Left lung (tissue), 4 donors: ENCODE measurements at regions not wholly inside any gene's neighbourhood (a gene's known extent, or its start where the extent isn't known, plus 50 kb on each side); places are given as distances from the start of the nearest gene placed in this dataset.

Source experiments
- ATAC-seq: fragments of 200-7000 bp; cut with Tn5 transposase; one replicate; pipeline ENCODE4 v1.9.1; 2020; ENCODE audit warnings: moderate library complexity
- DNase-seq, 4 donors: peaks; one replicate each; pipeline ENCODE4 v3.0.0-alpha.2; 2013 to 2020
- H3K27ac ChIP-seq, 2 donors: fragments of 200-600 bp; sonication (generic) in 1 of 2; one replicate each; pipeline versions ENCODE4 v1.5.0 to v1.8.0; 2020 to 2021
- H3K27me3 ChIP-seq, 2 donors: fragments of 200-600 bp; sonication (generic) in 1 of 2; one replicate each; pipeline versions ENCODE4 v1.5.0 to v1.8.0; 2020 to 2021
- H3K36me3 ChIP-seq, 2 donors: fragments of 200-600 bp; sonication (generic) in 1 of 2; one replicate each; pipeline versions ENCODE4 v1.5.0 to v1.8.0; 2020 to 2021
- H3K4me1 ChIP-seq, 2 donors: fragments of 200-600 bp; one replicate each; pipeline ENCODE4 v1.8.0; 2021
- H3K4me3 ChIP-seq, 2 donors: fragments of 200-600 bp; sonication (generic) in 1 of 2; one replicate each; pipeline versions ENCODE4 v1.5.0 to v1.8.0; 2020 to 2021; ENCODE audit warnings: mild to moderate bottlenecking in 1 of 2
- H3K9me3 ChIP-seq, 2 donors: fragments of 200-600 bp; sonication (generic) in 1 of 2; one replicate each; pipeline versions ENCODE4 v1.5.0 to v1.8.0; 2020 to 2021
- CTCF ChIP-seq, 2 donors: fragments of 200-600 bp; sonication (generic) in 1 of 2; IDR thresholded peaks; one replicate each; pipeline versions ENCODE4 v1.5.0 to v1.8.0; 2021; ENCODE audit warnings: antibody characterized with exemption in 2 of 2
- intact Hi-C, 2 donors: fragments of 100-400 bp; cut with DNase I; formaldehyde crosslinking; loops; one replicate each; pipeline versions ENCODE4 v1.11.2 to v1.14.2; 2022
- donor health status: DM: no; HTN: yes; CAD: no.
- donor health status: DM: no; HTN: no; CAD: no.

GRCh38 chr7:63024446-63024845, 974.2 kb upstream of the ZNF722 start:
- DNase-seq (no peak), ATAC-seq (no peak)
- Histone ChIP-seq H3K9me3 (peaks cover 0 to 60% of the 10 kb centered on the region in 2 donors), H3K4me1 (no peaks in the 10 kb centered on the region), H3K27me3 (no peaks in the 10 kb centered on the region), H3K27ac (no peak overlapping the region), H3K36me3 (no peaks in the 10 kb centered on the region), H3K4me3 (no peak overlapping the region)
- no peak for TF ChIP-seq CTCF (IDR thresholded peaks at IDR 0.05)
- intact Hi-C loops, result no loop called here

GRCh38 chr7:63025815-63026214, 972.8 kb upstream of the ZNF722 start:
- Histone ChIP-seq H3K4me3 (no peak overlapping the region), H3K4me1 (no peaks in the 10 kb centered on the region), H3K36me3 (no peaks in the 10 kb centered on the region), H3K27me3 (no peaks in the 10 kb centered on the region), H3K27ac (no peak overlapping the region), H3K9me3 (peaks cover 0 to 71% of the 10 kb centered on the region in 2 donors)
- no peak for DNase-seq
- intact Hi-C loops, result no loop called here
- no peak for ATAC-seq
- TF ChIP-seq CTCF (IDR thresholded peaks at IDR 0.05), result no peak

- ATAC-seq, result no peak
- H3K9me3 ChIP-seq, result peaks cover 0 to 82% of the 10 kb centered on the region in 2 donors
- no peak overlapping the region for H3K27ac ChIP-seq
- no peaks in the 10 kb centered on the region for H3K27me3 ChIP-seq
- DNase-seq, result no peak
- no peaks in the 10 kb centered on the region for H3K36me3 ChIP-seq
- no peak overlapping the region for H3K4me3 ChIP-seq
- H3K4me1 ChIP-seq, result no peaks in the 10 kb centered on the region
- TF ChIP-seq CTCF (IDR thresholded peaks at IDR 0.05), result no peak
- intact Hi-C loops, result no loop called here
Measured at GRCh38 chr7:63027075-63027474, 971.6 kb upstream of the ZNF722 start.

- DNase-seq (no peak), ATAC-seq (no peak)
- peaks cover 0 to 84% of the 10 kb centered on the region in 2 donors for H3K9me3 ChIP-seq
- intact Hi-C loops, result no loop called here
- no peaks in the 10 kb centered on the region for H3K27me3 ChIP-seq
- H3K4me3 ChIP-seq, result no peak overlapping the region
- H3K27ac ChIP-seq, result no peak overlapping the region
- no peaks in the 10 kb centered on the region for H3K36me3 ChIP-seq
- no peaks in the 10 kb centered on the region for H3K4me1 ChIP-seq
- no peak for TF ChIP-seq CTCF (IDR thresholded peaks at IDR 0.05)
Measured at GRCh38 chr7:63028376-63029206, 970.1 kb upstream of the ZNF722 start.

GRCh38 chr7:63029207-63029522, 969.5 kb upstream of the ZNF722 start:
- H3K27ac ChIP-seq, result no peak overlapping the region
- no peak for ATAC-seq
- H3K4me1 ChIP-seq, result no peaks in the 10 kb centered on the region
- peaks cover 0 to 83% of the 10 kb centered on the region in 2 donors for H3K9me3 ChIP-seq
- no peaks in the 10 kb centered on the region for H3K36me3 ChIP-seq
- TF ChIP-seq CTCF (IDR thresholded peaks at IDR 0.05), result no peak
- no peak overlapping the region for H3K4me3 ChIP-seq
- no peaks in the 10 kb centered on the region for H3K27me3 ChIP-seq
- intact Hi-C loops, result no loop called here
- DNase-seq, result no peak
